SK-MEL-5 (cell line): ENCODE measurements at regions not wholly inside any gene's neighbourhood (a gene's known extent, or its start where the extent isn't known, plus 50 kb on each side); places are given as distances from the start of the nearest gene placed in this dataset.
"Not testable (repeated sequence)": the region's sequence is repeated elsewhere in the genome, so short reads cannot be mapped to it uniquely, and the experiment has no call there.

Experiments
- DNase-seq: peaks from one replicate; pipeline ENCODE4 v3.0.0-alpha.2; 2016; ENCODE audit warnings: low read depth, low spot score
- in situ Hi-C: cut with HindIII; loops from 2 replicates; pipeline ENCODE4 v1.10.0; 2016; ENCODE audit warnings: low sequenced_read_pairs, high pct_unique_total_duplicates, low pct_unique_long_range_greater_than_20kb

DNA sequence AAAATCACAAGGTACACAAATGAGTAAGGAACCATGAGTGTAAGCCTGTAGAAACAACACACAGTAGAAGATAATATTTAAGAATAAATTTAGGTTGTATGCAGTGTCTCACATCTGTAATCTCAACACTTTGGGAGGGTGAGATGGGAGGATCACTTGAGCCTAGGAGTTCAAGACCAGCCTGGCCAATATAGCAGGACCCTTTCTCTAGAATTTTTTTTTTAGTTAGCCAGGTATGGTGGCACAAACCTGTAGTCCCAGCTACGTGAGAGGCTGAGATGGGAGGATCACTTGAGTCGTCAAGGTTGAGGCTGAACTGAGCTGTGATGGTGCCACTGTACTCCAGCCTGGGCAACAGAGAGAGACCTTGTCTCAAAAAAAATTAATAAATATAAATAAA is 401.2 kb upstream of the RORB start:
- in situ Hi-C loops: no loop called here
- no peak for DNase-seq

DNA sequence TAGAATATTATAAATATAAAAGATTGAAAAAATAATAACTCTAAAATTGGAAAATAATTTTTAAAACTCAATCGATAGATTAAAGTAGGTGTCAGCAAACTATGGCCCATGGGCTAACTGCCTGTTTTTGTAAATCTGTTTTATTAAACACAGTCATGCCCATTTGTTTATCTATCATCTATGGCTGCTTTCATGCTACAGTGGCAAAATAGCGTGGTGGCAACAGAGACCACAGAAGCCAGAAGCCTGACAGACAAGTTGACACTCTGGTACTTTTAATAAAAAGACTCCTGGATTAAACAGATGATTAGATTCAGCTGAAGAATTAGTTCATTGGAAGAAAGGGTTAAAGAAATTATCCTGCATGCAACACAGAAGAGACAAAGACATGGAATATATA is 400.7 kb upstream of the RORB start:
- in situ Hi-C loops: no loop called here
- no peak for DNase-seq

DNA sequence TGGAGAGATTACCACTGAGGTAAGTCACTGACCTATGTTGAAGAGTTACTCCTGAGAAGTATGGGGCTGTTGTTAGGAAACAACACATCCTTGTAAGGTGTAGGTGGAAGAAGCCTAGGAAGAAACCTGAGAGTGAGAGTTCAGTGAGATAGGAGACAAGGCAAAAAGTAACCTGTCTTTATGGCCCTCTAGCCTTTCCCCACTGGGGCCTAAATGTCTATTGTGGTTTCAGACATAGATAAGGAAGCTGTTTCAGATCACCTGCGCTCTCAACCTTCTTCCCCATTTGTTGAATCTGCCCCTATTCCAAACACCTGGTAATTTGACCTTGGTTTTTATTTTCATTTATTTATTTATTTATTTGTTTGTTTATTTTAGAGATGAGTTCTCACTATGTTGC is 397.1 kb upstream of the RORB start:
- in situ Hi-C loops: no loop called here
- no peak for DNase-seq

DNA sequence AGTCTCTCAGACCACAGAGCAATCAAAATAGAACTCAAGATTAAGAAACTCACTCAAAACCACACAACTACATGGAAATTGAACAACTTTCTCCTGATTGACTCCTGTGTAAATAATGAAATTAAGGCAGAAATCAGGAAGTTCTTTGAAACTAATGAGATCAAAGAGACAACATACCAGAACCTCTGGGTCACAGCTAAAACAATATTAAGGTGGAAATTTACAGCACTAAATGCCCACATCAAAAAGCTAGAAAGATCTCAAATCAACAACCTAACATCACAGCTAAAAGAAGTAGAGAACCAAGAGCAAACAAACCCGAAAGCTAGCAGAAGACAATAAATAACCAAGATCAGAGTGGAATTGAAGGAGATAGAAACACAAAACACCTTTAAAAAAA is 395.0 kb upstream of the RORB start:
- DNase-seq, in situ Hi-C loops: not testable (repeated sequence)

DNA sequence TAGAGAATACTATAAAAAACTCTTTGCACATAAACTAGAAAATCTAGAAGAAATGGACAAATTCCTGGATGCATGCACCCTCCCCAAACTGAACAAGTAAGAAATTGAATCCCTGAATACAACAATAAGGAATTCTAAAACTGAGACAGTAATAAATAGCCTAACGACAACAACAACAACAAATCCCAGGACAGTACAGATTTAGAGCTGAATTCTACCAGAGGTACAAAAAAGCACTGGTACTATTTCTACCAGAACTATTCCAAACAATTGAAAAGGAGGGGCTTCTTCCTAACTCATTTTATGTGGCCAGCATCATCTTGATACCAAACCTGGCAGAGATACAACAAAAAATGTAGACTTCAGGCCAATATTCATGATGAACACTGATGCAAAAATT is 394.4 kb upstream of the RORB start:
- no peak for DNase-seq
- in situ Hi-C loops: no loop called here

DNA sequence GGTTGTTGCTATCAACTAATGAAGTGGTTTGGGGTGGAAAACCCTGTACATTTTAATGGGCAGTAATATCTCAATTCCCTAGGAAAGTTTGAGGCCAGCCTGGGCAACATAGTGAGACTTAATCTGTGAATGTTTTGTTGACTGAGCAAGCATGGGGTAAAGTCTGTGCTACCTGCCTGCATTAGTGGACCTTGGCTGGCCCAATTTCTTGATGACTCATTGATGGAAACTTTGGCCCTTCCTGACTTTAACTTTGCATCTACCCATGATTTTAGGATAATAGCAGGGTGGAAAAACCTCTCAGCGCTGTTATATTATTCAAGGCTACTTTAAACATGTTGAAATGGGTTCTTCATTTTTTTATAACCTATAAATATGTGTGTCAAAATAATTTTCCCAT is 389.4 kb upstream of the RORB start:
- in situ Hi-C loops: no loop called here
- no peak for DNase-seq

DNA sequence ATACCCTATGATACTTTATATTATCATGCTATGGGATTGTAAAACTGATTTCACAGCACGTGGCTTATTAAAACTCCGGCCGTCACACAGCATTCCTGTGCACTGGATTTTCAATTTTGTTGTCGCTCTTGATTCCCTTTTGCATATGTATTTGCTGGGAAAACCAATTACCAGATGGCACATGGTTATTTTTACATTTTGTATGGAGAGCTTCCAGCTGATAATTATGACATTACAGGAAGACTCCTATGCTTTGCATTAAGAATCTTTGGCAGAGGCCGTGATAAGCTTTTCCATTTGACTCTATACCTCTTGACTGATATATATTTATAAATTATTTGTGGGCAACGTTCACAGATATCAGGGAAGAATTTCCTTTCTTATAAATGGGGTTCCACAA is 381.2 kb upstream of the RORB start:
- no peak for DNase-seq
- in situ Hi-C loops: no loop called here

DNA sequence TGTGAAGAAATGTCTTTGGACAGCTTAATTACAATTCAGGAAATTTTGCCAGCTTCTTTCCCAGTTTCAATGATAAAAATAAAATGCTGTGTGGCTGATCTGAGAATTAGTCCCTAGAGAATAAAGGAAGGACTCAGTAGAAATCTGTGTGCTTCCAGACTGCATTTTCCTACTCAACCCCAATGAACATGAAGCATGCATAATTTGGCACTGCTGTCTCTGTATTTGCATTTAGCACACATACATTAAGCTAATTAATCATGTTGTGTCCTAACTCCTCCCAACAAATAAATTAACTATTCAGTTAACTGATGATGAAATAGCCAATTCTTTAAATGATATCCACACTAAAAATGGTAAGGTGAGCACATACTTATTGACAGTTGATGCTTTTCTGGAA is 380.0 kb upstream of the RORB start:
- no peak for DNase-seq
- in situ Hi-C loops: no loop called here

DNA sequence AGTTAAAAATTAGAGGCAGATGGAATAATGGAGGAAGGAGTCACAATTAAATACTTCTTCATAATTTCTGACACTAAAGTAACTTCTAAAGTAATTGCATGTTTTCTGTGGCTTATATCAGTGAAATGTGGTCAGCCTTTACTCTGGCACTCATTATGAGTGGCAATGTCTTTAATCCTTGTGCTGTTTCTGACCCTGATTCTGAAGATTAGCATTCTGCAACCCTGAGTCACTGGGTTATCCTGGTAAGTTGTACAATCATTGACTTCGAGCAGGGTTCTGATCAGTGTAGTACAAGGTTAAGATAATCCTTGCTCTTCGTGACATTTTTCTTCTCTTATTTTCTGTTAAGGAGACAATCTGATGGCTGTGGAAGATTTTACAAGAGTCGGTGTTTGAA is 379.4 kb upstream of the RORB start:
- in situ Hi-C loops: no loop called here
- no peak for DNase-seq

DNA sequence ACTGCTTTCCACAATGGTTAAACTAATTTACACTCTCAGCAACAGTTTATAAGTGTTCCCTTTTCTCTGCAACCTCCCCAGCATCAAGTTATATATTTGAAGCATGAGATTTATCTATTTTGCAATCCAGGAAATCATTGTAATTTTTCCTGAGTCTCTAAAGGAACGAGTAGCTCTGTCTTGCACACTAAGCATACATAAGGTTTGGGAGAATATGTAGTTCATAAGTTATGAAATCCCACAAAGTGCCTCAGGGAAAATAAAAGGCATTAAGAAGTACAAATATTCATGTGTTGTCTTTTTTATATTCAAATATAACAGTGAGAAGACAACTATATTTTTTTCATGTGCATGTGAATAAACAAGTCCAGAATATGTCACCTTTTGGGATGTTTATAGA is 377.1 kb upstream of the RORB start:
- in situ Hi-C loops: no loop called here
- no peak for DNase-seq

DNA sequence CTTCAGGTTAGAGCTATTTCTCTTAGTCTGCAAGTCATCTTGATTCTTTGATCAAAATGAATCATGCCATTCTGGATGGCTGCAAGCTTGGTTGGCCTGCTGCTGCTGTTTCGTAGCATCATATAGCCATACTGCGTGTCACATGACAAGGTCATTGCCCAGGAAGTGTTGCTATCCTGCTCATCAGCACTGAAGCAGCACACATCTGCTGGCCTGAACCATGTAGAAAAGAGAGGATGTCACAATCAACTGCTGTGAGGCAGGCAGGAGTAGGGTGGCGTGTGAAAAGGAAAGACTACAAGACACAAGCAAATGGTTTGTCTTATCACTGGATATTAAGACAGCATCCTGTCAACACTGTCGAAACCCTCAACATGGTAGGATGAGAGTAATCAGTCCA is 376.7 kb upstream of the RORB start:
- no peak for DNase-seq
- in situ Hi-C loops: no loop called here

DNA sequence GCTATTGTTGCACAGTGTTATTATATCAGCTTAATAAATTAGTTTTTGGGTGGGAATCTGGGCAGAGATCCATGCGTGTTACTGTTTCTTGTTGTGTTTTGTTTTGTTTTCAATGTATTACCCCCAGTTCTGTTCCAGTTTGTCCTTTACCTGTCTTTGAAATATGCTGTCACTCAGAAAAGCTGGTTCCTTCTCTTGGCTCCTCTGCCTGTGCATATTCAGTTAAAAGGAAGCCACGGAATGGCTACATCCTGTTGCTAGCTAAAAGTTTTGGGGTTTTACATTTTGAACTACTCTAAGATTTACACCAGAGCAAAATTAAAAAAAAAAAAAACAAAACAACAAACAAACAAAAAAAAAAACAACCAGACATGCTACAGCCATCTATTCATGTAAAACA is 374.9 kb upstream of the RORB start:
- in situ Hi-C loops: no loop called here
- DNase-seq: no peak

DNA sequence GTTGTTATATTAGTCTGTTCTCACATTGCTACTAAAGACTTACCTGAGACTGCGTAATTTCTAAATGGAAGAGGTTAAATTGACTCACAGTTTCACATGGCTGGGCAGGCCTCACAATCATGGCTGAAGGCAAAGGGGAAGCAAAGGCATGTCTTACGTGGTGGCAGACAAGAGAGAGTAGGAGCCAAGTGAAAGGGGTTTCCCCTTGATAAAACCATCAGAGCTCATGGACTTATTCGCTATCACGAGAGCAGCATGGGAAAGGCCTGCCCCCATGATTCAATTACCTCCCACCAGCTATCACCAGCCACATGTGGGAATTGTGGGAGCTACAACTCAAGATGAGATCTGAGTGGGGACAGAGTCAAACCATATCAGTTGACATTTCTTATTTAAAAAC is 374.5 kb upstream of the RORB start:
- DNase-seq: no peak
- in situ Hi-C loops: no loop called here

DNA sequence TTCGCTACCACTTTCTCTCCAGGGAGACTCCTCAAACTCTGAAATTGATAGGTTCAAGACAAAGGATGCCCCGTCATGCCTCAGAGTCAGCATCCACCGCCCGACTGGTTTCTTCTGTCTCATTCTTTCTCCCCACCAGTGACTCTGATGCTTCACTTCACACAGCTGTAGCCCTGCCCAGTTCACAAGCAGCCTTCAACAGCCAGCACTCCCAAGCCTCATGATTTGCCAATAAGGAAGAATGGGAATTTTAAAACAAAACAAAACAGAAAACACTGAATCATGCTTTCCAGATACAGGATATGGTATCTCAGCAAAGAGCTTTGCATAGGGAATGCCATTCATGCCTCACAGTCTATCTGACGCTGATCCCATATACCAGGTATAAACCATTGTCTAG is 371.2 kb upstream of the RORB start:
- DNase-seq: no peak
- in situ Hi-C loops: no loop called here

DNA sequence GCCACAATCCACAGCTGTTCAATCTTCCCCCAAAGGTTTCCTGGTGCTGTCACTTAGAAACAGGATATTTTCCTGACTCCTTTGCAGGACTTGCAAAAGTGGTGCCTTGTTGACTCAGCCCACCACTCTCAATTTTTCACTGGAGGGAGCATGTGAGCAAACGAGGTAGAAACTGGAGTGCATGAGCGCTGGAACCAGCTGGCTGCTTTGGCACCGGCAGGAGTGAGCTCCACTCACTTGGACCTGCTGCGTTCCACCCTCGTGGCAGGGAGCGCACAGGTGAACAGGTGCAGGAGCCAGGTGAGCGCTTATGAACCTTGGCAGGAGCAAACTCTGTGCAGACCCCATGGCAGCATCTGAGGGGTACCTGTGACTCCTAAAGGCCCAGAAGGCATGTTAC is 364.1 kb upstream of the RORB start:
- in situ Hi-C loops: no loop called here

DNA sequence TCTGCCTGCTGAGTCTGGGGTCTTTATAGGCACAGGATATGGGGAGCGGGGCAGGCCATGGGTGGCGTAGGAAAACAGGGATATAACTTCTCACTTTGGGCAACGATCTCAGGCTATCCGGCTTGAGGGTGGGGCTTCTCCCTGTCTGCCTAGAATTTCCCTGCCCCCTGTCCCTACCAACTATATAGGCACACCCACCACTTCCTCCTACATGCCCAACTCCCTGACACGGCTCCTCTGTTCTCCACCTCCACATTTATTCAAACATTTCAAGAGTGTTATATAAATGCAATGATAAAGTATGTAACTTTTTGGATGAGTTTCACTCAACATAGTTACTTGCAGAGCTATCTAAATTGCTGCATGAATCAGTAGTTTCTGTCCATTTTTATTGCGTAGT is 363.2 kb upstream of the RORB start:
- DNase-seq: no peak
- in situ Hi-C loops: no loop called here

More for the DNA sequence above, 364.1 kb upstream of the RORB start:
- no peak for DNase-seq

DNA sequence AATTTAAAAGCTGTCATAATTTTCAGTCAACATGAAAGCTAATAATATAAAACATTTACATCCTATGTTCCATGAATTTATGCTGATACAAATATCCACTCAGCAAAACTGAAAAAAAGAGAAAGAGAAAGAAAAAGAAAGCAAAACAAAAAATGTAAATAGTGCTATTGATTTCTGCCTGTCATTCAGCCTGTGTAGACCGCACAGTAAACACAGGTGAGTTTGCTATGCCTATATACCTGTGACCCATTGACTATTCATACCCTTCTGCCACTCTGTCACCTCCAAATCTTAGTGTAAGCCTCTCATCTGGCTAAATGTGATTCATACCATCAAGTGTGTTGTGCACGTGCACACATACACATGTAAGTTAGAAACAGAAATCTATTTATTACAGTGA is 359.0 kb upstream of the RORB start:
- no peak for DNase-seq

DNA sequence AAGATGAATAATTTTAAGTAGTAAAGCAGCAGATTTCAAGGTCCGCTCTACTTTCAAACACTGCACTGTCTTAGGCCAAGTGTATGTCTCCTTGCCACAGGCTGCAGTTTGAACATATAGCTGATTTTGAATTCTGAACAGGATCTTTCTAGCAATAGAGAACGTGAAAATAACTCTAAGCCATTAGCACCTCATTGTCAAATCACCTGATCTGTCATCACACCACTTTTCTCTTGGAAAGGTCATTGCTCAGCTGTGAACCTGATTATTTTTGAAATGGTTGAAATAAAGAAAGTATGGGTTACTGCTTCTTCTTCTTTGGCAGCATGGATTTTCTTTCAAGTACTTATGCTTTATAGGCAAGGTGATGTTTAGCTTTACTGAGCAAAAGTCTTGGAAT is 357.0 kb upstream of the RORB start:
- in situ Hi-C loops: no loop called here
- DNase-seq: no peak

More for the DNA sequence above, 359.0 kb upstream of the RORB start:
- in situ Hi-C loops: no loop called here

DNA sequence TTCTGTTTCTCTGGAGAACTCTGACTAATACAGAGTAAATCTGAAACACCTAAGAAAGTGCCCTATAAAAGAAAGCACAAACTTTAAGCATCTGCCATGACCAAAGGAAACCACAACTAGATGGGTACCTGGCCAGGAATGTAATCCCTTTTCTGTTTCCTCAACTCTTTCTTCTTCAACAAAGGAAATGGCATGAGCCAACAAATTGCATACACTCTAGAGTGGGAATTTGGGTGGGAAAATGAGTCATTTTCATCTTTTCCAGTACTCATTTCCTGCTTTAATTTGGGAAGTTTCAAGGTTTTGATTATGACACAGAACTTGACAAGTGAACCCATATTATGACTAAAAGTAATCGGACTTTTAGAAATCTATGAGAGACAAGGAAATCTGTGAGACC is 349.2 kb upstream of the RORB start:
- DNase-seq: no peak
- in situ Hi-C loops: no loop called here

DNA sequence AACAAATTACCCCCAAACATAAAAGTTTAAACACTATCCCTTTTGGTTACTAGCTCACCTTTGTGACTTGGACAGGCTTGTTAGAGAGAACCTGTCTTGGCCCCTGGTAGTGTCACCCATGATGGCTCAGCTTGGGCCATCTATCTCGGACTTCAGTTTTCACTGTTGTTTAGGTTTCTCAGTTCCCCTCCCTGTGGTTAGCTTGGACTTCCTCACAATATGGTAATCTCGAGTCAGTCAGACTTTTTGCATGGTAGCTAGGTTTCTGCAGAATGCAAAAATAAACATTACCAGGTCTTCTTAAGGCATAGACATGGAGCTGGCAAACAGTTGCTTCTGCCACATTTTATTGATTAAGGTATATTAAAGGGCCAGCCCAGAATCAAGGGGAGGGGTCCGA is 324.3 kb upstream of the RORB start:
- in situ Hi-C loops: no loop called here
- DNase-seq: no peak

DNA sequence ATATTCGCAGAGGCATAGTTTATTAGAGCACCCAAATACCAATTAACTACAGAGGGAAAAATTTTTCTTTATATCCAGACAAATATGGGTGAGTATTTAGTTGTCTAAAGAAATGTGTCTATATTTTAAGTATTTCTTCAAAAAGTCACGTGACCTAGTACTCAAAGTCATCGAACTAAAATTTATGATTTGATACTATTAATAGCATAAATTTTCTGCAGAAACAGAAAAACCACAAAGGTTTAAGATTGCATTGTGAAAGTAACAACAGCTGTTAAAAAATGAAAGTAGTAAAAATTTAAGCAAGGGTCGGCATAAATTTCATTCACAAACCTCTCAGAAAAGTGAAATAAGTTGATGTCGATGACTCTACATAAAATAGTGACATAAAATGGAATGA is 323.9 kb upstream of the RORB start:
- DNase-seq: no peak
- in situ Hi-C loops: no loop called here
